CD4-positive, alpha-beta T cell treated with Interferon gamma for 1 hour (primary cell): ENCODE measurements at regions not wholly inside any gene's neighbourhood (a gene's known extent, or its start where the extent isn't known, plus 50 kb on each side); places are given as distances from the start of the nearest gene placed in this dataset.
"Not testable (repeated sequence)": the region's sequence is repeated elsewhere in the genome, so short reads cannot be mapped to it uniquely, and the experiment has no call there.

ENCODE experiments used
- DNase-seq: peaks from one replicate; pipeline ENCODE4 v3.0.0-alpha.2; 2020

DNA sequence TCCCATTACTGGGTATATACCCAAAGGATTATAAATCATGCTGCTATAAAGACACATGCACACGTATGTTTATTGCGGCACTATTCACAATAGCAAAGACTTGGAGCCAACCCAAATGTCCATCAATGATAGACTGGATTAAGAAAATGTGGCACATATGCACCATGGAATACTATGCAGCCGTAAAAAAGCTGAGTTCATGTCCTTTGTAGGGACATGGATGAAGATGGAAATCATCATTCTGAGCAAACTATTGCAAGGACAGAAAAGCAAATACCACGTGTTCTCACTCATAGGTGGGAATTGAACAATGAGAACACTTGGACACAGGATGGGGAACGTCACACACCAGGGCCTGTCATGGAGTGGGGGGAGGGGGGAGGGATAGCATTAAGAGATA lies 175.0 kb upstream of the FZD8 start:
- not testable (repeated sequence) for DNase-seq

DNA sequence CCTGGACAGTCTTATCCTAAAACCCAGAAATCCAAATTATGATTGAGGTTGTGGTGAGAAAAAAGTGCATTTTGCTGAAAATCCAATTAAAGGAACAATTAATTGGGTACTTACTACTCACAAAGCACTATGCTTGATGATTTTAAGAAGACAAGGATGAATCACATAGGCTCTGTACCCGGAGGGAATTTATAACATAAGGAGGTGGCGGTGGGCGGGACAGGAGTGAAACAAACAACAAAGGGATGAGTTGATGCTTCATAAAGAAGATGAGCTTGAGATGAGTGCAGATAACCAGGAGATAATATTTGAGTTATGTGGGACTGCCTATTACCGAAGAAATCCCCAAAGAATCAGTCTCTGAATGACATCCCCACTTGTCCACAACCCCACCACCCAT lies 171.1 kb upstream of the FZD8 start:
- no peak for DNase-seq

DNA sequence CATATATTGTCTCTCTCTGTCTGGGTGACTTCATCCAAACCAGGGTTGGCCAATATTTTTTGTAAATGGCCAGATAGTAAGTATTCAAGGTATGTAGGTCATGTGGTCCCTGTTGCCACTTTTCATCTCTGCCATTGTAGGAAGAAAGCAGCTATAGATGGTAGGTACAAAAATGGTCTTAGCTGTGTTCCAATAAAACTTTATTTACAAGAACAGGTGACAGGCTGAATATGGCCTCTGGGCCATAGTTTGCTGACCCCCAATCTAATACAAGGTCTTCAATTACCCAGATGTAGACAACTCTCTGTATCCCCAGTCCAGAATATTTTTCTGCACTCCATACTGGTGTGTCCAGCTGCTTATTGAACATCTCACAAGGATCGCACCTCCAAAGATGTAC lies 166.2 kb upstream of the FZD8 start:
- no peak for DNase-seq

DNA sequence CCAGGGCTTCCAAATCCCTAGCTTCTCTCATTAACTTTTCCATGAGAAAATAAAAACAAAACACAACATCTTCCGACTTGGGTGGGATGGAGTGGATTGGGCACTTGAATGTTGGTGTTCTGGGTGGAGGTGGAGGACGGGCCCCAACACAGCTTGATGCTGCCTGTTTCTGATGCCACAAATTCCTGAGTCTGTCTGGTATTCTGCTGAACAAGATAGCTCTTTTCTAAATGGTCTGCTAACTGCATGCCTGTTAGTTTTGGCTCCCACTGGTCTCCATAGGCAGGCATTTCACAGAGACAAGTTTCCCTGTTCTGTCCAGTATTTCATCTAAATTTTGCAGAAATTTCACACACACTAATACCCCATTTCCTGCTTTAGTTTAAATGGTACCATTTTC lies 160.9 kb upstream of the FZD8 start:
- no peak for DNase-seq

DNA sequence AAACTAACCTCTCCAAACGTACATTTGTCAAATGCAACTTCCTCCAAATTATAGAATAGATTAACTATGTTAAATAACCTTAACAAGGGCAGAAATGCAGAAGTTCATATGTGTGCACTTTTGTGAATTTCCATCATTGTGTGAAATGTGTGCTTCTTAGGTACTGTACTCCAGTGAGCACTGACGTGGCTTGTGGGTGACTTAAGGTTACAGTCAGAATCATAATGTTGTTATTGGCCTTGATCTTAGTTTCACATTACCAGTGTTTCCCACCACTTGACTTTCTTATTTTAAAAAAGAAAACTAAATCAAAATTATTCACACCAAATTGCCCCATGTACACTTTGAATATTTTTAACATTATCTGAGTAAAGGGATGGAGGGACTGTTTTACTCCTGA lies 155.1 kb upstream of the FZD8 start:
- no peak for DNase-seq

DNA sequence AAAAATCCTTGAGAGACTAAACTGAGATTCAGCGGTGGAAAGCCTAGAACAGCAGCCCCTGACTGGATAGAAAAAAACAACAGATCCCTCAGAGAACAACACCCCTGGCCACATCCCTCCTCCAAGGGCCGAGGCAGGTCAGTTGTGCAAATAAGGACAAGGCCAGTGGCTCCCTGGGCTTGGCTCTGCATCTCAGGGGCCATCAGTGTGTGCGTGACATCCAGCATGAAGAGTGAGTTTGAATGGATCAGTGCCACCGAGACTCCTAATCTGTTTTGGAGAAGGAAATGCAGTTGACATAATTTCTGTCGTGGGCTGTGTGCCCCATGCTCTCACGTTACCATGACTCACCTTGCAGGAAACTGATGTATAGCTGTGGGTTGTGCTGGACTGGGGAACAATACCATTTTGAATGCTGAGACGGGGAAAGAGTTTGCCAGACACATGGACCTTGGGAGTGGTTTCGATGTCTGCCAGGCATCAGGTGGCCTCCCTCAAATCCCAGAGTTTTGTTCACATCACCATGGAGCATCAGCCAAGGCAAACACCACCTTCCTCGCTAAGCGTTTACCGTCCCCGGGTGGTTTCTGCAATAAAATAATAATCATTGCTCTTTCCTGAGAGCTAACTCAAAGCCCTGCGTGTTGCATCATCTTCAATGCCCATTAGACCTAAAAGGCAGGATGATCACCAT lies 153.2 kb upstream of the FZD8 start:
- DNase-seq: no peak

DNA sequence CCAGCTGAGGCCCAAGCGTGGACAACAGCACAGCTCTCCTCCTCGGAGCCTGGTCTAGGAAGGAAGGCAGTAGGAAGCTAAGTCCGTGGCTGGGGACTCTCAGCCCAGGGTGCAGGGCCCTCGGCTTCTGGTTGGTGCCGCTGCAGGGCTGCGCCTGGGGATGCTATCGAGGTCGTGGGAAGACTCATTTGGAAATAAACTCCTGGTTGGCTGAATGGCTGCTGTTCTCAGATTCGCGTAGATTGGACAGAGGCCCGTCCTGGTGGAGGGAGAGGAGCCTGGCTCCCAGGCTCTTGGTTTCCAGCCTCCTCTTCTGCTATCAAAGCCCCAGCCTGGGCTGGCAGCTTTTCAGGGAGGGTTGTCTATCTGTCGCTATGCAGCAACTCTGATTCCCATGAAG lies 152.6 kb upstream of the FZD8 start:
- DNase-seq: no peak

DNA sequence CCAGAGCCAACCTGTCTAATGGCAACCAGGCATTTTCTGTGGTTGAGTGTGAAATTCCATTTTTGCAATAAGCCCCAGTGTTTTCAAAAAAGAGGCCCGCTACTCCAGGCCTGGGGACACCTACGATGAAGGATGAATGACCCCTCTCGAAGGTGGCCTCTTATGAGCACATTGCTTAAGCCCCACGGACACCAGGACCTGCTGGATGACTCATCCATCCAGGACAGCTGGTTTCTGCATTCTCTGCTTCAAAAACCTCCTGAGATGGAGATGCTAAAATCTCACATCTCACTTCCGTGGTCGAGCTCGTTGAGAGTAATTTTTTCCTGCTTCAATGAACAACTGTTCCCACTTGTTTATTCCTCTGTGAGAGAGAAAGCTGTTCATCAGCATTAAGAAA lies 150.2 kb upstream of the FZD8 start:
- DNase-seq: no peak

DNA sequence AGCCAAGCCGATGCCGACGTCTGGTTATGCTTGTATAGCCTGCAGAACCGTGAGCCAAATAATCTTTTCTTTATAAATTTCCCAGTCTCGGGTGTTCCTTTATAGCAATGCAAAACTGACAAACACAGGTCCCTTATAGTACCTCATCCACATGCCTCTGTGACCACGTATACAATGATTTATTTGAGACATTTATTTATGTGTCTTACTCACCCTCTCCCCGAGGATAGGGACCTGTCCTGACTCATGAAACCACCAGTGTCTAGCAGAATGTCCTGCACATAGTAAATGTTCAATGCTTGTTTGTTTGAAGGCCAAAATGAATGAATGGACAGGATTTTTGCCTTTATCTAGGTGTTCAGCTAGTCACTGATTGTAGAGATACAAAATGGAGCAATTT lies 147.9 kb upstream of the FZD8 start:
- no peak for DNase-seq

DNA sequence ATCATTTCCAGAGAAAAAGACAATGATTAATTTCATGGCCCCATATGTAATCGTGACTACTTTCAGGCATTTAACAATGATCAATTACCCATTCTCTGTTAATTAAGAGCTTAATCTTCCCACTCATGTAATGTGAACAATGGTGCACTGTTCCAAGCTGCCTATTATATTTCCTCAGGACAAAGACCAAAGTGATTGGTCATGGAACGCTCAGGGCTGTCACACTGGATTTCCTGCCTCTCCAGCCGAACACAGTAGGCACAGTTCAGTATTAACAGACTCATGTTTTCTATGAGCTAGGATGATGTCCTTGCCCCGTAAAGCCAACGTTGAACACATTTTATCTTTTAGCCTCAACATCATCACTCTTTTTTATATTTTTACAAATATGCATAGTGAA lies 142.7 kb upstream of the FZD8 start:
- DNase-seq: no peak

DNA sequence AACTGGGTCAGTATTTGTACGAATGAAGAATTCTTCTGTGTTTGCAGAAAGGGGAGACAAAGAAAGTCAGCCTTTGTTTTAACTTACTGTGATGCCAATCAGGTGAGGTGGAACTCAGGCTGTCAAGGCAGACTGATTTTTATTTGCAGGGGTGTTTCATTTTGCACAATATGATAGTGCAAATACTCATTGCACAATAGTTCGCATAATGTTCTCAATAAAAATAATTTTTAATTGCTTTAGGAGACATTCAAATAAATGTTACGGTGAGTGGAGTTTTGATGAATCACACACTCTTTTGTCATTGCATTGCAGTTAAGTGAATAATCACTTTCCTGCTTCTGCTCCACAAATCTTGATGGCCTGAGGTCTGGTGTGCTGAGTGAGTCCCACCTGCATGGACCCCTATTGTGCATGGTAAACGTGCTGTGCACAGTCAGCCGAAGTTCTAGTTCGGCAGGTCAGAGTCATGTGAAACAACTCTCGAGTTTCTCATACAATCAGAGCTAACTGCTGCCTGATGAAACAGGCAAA lies 141.3 kb upstream of the FZD8 start:
- no peak for DNase-seq

DNA sequence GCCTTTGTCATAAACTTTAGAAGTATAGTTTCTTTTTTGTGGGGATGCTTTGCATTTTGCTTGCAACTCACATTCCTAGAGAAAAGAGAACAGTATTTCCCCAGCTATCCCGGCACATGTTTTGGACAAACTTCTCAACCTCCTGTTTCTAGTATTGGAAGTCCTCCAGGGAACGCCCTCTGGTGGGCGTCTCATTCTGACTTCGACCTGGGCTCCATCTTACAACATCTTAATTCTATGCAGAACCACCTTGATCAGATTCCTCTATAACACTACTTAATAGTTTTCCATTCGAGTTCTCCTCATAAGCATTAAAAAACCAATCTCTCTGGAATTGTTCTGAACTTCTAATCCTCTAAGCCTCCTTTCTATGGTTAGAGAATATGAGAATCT lies 139.5 kb upstream of the FZD8 start:
- DNase-seq: no peak

DNA sequence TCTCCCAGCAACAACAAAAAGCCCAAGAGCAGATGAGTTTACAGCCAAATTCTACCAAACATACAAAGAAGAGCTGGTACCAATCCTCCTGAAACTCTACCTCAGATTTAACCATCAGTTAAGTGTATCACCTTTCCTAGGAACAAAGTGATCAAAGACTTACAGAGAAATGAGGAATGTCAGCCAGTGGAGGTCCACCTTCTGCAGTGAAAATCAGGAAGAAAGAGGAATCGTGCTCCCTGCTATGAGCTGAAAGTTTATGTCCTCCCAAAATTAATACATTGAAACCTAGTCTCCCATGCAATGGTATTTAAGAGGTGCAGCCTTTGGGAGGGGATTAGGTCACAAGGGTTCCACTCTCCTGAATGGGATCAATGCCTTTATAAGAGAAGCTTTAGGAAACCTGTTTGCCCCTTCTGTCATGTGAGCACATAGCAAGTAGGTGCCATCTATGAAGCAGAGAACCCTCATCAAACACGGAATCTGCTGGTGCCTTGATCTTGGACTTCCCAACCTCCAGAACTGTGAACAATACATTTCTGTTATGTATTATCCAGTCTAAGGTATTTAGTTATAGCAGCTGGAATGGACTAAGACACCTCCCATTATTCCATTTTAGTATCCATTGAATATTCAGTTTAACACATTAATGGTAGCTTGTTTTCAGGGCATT lies 139.0 kb upstream of the FZD8 start:
- no peak for DNase-seq

DNA sequence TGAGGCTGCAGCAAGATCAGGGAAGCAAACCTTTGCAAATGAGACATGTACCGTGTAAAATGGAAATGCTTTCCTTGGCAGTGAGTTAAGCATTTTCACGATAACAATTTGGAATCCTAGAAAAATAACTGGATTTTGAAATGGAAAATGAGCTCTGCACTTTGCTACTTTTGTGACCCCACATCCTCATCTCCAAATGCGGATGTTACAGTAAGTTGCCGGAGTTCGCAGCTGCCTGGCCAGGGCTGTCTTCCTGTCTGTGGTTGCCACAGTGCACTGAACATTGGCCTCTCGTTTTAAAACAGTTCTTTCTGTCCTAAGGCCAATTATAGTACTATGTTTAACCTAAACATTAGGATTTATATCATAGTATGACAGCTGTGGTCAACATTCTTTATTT lies 136.2 kb upstream of the FZD8 start:
- no peak for DNase-seq

DNA sequence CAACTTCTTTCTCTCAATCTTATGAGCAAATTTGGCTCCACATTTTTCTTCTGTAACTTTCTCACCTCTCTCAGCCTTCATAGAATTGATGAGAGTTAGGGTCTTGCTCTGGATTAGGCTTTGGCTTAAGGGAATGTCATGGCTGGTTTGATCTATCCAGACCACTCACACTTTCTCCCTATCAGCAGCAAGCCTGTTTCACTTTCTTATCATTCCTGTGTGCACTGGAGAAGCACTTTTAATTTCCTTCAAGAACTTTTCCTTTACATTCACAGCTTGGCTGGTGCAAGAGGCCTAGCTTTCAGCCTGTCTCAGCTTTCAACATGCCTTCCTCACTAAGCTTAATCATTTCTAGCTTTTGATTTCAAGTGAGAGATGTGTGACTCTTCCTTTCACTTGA lies 134.5 kb upstream of the FZD8 start:
- DNase-seq: not testable (repeated sequence)

DNA sequence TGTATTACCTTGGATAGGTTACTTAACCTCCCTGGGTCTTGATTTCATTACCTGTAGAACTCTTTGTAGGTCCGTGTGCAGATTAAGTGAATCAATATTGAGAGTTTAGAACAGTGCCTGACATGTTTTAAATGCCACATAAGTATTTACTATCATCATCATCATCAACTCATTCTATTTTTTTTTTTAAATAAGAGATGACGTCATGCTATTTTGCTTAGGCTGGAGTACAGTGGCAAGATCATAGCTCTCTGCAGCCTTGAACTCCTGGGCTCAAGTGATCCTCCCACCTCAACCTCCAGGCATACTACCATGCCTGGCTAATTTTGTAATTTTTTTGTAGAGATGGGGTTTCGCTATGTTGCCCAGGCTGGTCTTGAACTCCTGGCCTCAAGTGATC lies 132.0 kb upstream of the FZD8 start:
- DNase-seq: no peak

DNA sequence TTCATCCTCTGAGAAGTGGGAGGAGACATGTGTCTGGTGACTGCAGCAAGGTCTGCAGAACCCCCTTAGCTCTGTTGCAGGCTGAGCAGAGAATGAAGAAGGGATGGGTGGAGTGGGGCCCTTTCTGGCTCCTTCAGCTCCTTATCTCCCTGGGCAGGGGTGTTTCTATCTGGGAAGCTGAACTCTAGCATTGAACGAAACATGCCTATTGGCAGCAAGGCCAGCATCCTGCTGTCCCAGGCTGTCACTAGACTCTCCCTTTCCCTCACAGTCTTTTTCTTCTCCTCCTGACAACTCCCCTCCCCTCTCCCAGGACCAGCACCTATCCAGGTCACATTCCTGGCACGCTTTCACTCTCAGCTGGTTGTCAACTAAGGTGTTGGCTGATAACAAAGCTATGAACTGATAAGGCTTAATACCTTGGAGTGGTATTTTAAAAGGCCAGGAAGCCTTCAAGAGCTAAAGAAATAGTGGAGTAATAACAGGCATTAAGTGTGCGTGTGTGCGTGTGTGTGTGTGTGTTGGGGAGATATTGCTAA lies 128.8 kb upstream of the FZD8 start:
- no peak for DNase-seq

DNA sequence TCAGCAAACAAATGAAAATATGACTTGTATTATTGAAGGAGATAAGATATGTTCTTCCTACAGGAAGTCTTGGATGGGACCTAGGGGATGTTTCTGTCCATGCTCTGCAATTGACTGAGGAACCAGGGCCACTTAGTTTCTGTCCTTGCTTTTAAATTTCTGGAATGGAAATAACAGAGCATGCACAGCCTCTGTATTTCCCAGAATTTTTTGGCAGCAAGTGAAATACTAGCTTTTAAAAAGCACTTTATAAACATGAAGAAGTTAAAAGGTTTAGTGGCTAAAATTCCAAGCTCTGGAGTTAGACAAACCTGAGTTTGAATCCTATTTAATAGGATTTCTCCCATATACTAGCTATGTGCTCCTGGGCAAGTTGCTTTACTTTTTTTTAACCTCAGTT lies 127.7 kb upstream of the FZD8 start:
- DNase-seq: no peak

DNA sequence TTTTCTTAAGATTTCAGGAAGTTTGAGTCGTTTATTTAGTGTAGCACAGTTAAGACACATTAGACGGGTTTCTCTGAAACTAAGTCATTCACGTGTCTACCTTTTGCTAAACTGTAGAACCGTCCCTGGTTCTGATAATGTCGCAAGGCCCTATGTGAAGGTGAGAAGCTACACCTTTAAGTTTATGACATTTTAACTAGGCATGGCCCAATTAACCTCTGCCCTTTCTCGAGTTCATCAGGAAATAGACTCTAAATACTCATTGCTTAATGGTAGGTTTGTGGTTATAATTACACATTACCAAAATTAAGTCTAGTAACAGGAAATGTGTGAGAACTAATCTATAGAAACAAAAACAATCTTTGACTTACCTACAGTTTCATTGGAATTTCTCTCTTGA lies 126.6 kb upstream of the FZD8 start:
- DNase-seq: no peak

DNA sequence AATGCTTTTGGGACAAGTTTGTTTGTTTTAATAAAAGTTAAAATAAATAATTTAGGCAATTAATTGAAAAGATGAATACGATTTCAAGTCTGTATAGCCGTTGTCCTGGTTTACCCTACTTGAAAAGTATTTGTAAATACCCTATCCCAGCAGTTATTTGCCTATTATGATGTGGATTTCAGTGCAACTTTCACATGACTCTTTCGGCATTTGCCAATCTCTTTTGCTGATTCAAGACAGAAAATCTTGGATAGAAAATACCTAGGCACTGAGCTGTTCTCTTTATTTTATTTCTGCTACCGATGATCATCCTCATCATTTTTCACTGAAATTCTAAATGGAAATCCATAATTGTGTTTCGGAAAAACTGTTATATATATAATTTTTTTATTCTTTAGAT lies 125.9 kb upstream of the FZD8 start:
- DNase-seq: no peak

DNA sequence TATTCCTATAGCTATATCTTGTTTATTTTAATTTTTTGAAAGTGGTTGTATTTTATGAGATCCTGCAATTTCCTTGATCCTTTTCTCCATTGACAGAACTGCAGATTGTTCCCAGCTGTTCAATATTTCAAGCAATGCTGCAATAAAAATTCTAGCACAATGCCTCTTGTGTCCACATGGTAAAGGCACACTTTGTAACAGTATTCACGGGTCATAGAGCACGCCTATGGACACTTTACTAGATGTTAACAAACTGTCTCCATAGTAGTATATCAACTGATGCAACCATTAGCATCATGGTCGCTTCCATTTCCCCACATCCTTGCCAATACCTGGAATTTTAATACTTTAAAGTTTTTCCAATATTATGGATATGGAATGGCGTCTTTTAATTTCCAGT lies 123.9 kb upstream of the FZD8 start:
- DNase-seq: no peak

DNA sequence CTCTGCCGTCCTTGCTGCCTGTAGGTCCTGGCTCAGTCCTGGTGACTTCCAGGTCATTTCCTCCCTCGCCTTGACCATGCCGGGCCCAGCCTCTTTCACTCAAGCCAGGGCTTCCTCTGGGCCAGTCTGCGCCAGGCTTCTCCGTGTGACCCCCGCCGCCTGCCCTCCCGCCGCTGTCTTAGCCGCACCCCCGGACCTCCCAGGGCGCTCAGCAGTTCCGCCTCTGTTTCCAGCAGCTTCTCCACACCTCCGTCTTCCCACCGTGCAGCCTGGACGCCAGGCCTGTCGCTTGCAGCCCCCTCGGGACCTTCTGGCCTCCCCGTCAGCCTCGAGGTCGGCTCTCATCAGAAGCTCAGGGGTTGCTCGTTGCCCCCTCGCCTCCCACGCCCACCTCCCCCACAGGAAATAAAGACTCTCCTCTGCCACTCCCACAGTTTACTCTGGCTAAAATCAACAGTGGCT lies 123.0 kb upstream of the FZD8 start:
- no peak for DNase-seq

DNA sequence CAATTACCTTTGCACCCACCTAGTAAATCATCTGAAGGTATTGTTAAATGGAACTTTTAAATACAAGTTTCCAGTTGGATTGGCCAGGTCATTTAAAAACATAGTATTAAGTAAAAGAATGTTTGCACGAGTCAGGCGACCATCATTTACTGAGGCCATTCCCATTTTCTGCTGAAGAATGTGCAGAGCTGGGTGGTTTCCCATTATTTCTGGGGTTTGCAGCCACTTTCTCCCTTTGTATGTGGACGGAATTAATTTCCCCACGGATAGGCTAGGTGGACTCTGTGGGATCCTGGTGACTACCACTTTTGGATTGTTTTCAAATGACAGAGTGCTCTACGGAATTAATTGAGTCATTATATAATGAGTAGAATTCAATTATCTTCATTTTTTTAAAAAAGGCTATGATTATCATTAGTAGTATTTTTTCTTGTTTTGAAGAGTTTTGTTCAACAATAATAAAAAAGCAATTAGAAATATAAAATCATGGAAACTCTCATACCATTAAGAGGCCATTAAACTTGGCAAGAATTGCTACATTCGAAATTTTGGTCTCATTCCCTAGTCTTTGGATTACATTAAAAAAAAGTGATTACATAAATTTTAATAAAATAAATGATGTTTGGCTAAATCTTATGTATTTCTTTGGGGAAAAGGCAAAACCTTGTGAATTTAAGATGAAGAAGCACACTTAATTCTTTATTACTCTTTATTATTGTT lies 120.4 kb upstream of the FZD8 start:
- no peak for DNase-seq

DNA sequence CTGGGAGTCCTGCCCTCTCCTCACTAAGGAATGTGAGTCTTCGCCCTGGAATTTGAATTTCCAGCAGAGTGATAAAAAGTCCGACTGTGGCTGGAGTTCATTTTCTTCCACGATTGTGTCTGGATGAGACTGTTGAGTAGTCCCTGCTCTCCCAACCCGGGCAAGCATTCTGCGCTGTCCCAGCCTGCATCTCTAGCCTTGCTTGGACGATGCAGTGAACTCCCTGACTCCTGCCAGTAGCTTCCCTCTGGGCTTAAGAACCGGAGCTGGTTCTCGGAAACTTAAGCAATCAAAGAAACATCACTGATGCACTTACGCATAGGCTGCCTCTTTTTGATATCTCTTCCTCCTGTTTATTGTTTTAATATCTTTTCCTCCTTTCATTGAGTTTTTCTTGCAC lies 116.0 kb upstream of the FZD8 start:
- DNase-seq: no peak
